ENCODE measurements at regions not wholly inside any gene's neighbourhood (a gene's known extent, or its start where the extent isn't known, plus 50 kb on each side); places are given as distances from the start of the nearest gene placed in this dataset.
"Not testable (repeated sequence)": the region's sequence is repeated elsewhere in the genome, so short reads cannot be mapped to it uniquely, and the experiment has no call there.

DNA sequence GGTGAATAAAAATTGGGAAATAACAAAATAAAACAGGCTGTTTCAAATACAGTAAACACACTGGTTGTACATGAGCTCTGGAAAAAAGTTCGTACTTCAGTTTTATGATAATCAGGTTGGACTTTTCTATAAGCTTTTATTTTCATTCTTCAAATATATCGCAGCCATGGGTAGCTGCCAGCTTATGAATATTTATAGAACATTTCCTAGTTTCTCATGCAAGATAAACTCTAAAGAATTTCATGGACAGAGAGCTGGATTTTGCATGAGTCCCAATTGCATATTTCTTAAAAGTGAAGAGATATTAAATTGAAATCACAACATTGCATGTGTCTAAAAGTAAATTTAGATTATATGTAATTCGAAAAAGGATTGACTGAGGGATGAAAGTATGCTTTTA is 827.6 kb downstream of the SLC6A15 start:
- DNase-seq (ENCODE audit: insufficient read length, low spot score): no peak
- no peak for FAIRE-seq

DNA sequence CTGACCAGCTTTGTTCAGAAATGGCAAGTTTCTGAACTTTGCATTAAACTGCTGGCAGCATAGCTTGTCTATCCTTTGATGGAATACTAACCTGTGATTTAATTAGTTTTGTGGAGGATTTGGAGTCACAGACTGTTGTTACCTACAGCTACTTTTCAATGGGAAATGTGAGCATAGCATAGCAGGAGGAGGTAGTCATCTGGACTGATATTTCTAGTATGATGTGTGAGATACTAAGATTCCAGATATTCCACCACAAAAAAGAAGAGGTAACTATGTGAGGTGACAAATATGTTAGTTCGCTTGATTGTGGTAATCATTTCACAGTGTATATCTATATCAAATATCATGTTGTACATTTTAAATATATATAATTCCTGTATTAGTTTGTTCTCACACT is 833.0 kb downstream of the SLC6A15 start:
- no peak for FAIRE-seq

DNA sequence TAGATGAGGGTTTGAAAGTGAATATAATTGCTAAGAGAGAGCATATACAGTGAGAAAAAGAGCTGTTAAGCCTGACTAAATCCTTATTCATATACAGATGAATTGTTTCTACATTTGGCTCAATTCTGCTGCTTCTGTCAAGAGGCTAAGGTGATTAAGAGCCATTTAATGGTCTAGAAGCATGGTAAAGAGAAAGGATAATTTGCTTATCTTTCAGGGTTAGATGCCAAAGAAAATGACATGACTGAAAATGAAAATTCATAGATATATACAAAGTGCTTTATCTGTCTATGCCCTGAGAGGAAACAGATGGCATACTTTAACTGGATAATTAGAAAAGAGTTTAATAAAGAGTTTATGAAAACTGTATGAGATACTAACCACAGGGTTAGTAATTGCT is 834.9 kb downstream of the SLC6A15 start:
- no peak for FAIRE-seq
- no peak for DNase-seq (ENCODE audit: insufficient read length, low spot score)

More for the DNA sequence above, 833.0 kb downstream of the SLC6A15 start:
- DNase-seq (ENCODE audit: insufficient read length, low spot score): no peak

DNA sequence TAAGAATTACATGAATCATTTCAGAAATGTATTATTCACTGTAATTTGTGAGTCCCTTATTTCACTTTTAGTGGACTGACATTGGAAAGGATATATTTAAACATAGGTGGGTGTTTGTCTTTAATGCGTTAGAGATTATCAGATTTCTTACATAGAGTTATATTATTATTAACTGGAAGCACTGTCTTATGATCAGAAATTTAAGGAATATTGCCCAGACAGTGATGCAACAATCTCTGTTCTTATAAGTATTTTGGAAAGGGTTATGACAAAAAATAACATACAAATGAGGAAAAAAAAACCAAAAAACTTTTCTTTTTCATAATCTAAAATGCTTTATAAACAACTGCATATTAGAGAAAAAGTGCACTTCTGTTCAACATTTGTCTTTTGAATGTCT is 836.6 kb downstream of the SLC6A15 start:
- FAIRE-seq (no peak), DNase-seq (ENCODE audit: insufficient read length, low spot score) (no peak)

DNA sequence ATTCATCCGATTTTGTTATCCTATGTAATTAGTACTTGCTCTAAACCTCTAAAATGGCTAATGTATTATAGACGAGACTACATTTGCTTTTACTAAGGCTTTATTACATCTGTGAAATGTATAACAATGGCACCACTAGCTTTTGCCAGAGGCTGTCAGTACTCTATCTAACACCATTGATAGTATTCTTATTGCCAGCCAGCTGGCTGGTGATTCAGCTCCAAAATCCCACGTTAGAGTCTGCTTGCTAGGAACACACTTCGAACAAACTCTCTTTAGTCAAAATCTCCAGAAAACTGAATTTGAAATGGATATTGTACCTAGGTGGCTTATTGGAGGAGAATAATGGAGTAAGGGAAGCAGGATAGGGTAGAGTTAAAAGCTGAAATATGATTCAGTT is 839.2 kb downstream of the SLC6A15 start:
- DNase-seq (ENCODE audit: insufficient read length, low spot score) (no peak), FAIRE-seq (no peak)

DNA sequence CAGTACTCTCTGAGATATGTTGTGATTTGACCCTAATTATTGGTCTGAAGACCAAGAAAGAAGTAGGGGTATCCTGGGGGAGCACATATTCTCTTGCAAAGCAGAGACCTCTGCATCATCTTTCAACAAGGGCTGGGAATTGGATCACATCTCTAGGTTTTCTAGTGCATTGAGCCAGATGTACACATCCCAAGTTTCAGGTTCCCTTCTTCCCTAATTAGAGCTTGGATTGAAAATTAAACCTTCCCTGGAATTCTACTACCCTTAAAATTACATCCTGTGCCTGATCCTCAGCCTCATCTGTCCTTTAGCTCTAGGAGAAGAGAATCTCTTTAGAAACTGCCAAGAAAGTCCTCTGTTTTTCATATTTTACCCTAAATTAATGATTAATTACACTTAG is 839.6 kb downstream of the SLC6A15 start:
- DNase-seq (ENCODE audit: insufficient read length, low spot score): no peak
- no peak for FAIRE-seq

DNA sequence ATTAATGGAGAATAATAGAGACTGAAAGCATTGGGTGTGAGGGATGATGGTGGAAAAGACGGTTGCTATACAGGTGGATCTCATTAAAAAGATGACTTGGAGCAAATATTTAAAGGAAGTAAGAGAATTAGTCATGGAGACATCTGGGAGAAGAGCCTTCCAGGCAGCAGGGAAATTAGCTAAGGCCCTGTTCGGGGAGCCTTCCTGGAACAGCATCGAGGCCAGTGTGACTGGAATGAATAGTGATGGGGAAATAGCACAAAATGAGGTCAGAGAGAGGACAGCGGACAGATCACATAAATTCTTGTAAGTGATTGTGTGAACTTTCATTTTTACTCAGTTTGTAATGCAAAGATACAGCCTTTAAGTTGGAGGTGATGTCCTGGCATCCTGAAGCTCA is 842.3 kb downstream of the SLC6A15 start:
- no peak for DNase-seq (ENCODE audit: insufficient read length, low spot score)
- no peak for FAIRE-seq

DNA sequence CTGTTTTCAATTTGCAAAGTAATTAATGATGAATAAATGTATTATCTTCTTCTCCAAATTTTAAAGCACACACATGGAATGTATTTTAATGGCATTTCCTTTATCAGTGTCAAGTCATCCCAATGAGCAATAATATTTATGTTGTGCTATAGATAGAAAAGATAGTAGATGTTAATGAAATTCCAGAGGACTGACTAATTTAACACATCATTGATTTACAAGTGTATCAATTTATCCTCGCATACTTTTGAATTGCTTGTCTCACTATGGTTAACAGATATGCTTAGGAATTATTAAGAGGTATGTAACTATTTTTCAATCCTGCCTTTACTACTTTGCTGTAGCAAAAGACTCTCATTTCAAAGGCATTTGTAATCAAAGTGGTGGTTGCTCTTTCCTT is 842.9 kb downstream of the SLC6A15 start:
- FAIRE-seq: no peak
- DNase-seq (ENCODE audit: insufficient read length, low spot score): no peak

DNA sequence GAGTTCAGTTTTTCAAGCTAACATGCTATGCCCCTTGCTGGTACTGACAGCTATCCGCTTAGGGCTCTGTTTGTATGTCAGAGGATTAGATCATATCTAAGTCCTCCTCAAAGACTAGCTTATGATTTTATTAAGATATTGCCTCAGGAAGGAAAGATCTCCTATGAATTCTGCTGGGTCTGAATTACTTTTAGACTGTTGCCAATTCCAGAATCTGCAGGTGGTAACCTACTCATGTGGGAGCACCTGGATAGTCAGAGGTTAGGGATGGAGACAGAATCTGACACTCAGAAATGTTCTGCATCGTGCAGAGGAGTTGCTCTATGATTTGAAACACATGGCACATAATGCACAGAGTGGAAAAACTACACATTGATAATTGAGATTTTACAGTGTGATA is 843.4 kb downstream of the SLC6A15 start:
- FAIRE-seq: no peak

DNA sequence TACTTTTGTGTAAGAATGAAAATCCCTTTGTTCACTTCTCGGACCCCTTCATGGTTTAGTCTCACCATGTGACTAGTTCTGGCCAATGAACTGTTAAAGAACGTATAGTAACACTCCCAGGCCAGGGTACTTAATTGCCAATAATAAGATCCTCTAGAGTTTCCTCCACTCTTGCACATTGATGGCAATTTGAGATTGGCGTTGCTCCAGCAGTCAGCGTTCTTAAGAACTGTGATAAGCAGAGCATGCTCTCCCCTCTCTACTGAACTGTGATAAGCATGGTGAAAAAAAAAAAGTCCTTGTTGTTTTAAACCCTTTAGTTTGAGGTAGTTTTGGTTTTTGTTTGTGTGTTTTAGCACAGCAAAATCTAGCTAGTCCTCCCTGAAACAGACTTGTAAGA is 854.5 kb downstream of the SLC6A15 start:
- no peak for DNase-seq (ENCODE audit: insufficient read length, low spot score)
- no peak for FAIRE-seq

More for the DNA sequence above, 843.4 kb downstream of the SLC6A15 start:
- DNase-seq (ENCODE audit: insufficient read length, low spot score): no peak

DNA sequence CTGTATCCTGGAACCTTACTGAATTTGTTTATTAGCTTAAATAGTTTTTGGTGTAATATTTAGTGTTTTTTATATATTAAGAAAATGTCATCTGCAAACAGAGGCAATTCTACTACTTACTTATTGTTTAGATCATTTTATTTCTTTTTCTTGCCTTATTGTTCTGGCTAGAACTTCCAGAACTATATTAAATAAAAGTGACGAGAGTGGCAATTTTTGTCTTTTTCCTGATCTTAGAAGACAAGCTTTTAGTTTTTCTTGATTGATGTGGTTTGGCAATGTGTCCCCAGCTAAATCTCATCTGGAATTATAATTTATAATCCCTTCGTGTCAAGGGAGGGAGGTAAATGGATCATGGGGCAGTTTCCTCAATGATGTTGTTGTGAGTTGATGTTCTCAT is 857.8 kb downstream of the SLC6A15 start:
- FAIRE-seq (no peak), DNase-seq (ENCODE audit: insufficient read length, low spot score) (no peak)

DNA sequence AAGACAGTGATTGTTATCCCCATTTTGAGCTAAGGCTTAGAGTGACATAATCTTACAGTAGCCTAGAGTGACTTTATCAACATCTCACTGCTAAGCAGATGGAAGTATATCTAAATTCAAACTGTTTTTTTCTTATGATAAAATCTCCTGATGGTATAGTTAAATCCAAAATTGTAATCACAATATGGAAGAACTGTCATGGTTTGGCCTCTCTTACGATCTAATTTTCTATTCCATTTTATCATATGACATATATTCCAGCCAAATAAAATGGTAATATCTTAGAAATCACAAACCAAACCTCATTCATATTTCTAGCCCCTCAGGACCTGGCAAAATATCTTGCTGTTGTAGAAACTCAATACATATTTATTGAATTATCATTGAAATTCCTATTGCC is 864.7 kb downstream of the SLC6A15 start:
- DNase-seq (ENCODE audit: insufficient read length, low spot score) (no peak), FAIRE-seq (no peak)

DNA sequence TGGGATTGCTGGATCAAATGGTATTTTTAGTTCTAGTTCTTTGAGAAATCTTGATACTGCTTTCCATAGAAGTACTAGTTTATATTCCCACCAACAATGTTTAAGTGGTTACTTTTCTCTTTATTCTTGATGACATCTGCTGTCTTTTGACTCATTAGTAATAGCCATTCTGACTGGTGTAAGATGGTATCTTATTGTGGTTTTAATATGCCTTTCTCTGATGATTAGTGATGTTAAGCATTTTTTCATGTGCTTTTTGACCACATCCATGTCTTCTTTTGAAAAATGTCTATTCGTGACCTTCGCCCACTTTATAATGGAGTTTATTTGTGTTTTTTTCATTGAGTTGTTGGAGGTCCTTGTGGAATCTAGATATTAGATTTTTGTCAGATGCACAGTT is 865.7 kb downstream of the SLC6A15 start:
- FAIRE-seq (no peak), DNase-seq (ENCODE audit: insufficient read length, low spot score) (no peak)

DNA sequence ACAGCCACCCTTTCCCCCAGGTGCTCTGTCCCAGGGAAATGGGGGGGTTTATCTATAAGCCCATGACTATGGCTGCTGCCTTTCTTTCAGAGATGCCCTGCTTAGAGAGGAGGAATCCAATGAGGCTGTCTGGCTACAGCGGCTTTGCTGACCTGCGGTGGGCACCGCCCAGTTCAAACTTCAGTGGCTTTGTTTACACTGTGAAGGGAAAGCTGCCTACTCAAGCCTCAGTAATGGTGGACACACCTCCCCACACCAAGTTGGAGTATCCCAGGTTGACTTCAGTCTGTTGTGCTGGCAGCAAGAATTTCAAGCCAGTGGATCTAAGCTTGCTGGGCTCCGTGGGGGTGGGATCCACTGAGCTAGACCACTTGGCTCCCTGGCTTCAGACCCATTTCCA is 869.2 kb downstream of the SLC6A15 start:
- DNase-seq (ENCODE audit: insufficient read length, low spot score) (no peak), FAIRE-seq (no peak)

DNA sequence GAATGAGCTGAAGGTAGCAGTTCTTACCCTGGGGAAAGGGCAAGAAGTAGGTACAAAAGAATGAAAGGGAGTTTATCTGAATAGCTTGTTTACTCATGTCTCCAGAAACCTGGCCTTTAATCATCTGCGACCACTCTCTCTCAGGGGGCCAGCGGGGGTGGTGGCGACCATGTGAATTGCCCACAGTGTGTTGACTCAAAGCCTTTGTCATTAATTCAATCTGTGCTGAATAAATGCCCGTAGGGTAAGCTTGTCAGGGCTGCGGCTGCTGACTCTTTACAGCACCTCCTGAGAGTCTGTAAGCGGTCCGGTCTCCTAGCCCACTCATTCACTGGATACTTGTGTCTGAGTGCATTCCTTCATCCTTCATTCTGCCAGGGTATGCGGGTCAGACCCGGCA is 874.4 kb downstream of the SLC6A15 start:
- no peak for DNase-seq (ENCODE audit: insufficient read length, low spot score)
- no peak for FAIRE-seq

DNA sequence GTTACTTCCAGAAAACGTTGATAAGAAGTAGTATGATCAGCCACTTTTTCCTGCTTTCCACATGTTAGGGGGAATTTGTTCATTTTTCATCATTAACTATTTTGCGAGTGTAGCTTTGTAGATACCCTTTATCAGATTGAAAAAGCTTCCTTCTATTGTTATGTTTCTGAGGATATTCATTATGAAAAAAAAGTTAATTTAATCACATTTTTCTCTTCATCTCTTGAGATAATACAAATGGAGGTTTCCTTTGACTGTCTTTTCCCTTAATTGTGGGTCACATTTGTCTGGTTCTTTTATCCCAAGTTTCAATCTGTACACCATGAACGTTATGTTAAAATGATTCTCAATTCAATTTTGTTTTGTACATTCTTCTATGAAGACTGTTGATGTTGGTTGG is 875.7 kb downstream of the SLC6A15 start:
- FAIRE-seq (no peak), DNase-seq (ENCODE audit: insufficient read length, low spot score) (no peak)

DNA sequence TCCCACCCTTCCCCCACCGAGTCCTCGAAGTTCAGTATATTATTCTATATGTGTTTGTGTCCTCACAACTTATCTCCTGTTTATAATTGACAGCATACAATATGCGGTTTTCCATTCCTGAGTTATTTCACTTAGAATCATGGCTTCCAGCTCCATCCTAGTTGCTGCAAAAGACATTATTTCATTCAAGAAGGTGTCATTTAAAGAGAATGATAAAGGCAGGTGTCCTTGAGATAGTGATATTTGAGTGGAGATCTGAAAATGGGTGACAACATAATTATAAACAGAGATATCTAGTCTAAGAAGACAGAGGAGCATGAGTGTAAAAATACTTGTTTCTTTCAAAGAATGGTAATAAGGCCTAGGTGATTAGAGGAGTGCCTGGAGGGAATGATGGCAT is 876.8 kb downstream of the SLC6A15 start:
- FAIRE-seq (no peak), DNase-seq (ENCODE audit: insufficient read length, low spot score) (no peak)

DNA sequence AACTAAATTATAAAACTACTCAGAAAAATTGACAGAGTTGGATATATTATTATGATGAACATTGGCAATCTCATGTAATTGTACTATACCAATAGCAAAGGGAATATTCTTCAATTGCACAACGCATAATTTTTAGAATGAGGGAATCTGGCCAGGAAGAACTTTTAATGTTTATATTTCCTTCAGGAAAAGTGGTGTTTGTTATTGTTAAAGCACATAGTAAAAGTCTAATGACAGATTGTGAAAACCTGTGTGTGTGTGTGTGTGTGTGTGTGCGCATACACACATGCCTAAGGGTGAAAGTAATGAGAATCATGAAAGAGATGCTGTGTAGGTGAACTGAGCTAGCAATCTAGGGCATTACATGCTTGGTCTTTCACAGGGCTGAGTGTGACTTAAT is 877.7 kb downstream of the SLC6A15 start:
- FAIRE-seq (no peak), DNase-seq (ENCODE audit: insufficient read length, low spot score) (no peak)

DNA sequence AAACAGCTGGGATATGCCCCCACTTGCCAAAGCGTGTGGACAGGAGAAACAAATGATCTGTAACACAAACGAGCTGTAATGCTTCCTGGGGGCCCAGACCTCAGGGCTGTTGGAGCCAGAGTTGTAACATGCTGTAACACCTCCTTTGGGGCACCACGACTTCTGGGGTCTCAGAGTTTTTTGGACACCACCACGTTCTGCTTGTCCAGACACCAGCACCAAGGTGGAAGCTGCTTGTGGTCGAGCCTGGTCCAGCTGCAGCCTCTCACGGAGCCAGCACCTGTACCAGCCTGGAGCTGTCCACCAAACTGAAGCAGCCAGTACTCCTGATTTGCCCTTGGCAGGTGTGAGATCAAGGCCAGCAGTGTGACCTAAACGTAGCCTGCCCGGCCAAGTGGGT is 879.4 kb downstream of the SLC6A15 start:
- no peak for DNase-seq (ENCODE audit: insufficient read length, low spot score)
- FAIRE-seq: no peak

DNA sequence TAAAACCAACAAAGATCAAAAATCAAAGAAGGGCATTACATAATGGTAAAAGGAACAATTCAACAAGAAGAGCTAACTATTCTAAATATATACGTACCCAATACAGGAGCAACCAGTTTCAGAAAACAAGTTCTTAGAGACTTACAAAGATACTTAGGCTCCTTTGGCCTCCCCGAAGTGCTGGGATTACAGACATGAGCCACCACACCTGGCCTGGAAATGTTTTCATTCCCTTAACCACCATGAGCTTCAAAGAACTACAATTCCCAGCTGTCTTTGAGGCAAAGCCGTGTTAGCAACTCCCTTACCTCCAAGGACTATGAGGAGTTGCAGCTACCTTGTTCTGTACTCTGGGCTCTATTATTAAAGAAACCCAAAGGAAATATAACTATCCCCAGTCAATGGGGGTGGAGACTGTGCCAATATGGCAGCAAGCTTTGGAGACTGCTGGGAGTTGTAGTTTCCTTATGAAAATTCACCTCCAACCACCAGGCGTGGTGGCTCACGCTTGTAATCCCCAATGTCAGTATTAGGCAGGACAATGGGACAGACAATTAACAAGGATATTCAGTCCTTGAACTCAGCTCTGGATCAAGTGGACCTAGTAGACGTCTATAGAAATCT is 893.9 kb downstream of the SLC6A15 start:
- FAIRE-seq; DNase-seq (ENCODE audit: insufficient read length, low spot score): not testable (repeated sequence)

DNA sequence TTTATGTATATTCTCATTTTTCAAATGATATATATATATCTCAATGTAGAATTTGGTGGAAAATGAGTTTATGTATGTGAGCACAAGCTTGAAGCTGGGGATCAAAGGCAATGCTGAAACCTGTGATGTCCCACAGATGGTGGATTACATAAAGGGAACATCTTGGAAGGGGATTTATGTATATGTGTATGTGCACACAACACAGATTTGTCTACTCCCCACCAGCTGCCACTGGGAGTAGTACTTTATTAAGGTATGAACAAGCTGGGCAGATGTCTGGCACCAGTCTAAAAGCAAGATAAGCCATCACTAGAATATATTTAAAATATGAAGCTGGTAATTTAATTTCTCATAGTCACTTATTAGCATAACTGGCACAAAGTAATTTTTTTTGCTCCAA is 895.6 kb downstream of the SLC6A15 start:
- FAIRE-seq (no peak), DNase-seq (ENCODE audit: insufficient read length, low spot score) (no peak)

DNA sequence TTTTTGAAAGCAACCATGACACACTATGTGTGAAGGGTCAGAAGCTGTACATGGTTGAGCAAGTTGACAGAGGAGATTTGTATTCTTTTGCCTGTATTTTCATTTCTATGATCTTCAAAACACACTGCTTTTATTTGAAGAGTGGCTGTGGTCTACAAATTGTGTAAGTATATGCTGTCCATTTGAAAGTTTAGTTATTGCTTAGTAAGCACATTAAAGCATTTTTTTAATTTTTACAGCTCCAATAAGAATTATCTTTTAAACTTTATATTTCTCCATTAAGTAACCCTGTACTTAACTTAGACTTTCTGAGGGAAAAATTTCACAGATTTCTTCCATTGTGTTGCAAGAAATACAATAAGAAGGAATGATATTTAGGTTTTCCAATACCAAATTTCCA is 915.2 kb downstream of the SLC6A15 start:
- DNase-seq (ENCODE audit: insufficient read length, low spot score) (no peak), FAIRE-seq (no peak)

DNA sequence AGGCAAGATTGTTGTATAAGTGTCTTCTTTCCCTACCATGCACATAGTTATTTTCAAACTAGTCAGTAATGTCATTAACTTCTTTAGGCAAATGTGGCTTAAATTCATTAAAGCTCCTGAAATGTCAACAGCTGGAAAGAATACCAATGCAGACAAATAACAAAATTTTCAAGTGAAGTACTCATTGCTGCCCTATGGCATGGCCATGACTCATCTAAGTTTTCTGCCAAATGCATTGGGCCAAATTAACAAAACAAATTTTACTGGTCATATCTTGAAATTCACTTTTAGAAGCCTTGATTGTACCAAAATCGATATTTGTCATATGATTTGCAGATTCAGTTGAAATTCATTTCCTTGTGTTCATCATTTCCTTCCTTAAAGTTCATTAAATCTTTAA is 915.9 kb downstream of the SLC6A15 start:
- FAIRE-seq (no peak), DNase-seq (ENCODE audit: insufficient read length, low spot score) (no peak)
